ENCODE measurements at regions not wholly inside any gene's neighbourhood (a gene's known extent, or its start where the extent isn't known, plus 50 kb on each side); places are given as distances from the start of the nearest gene placed in this dataset.

DNA sequence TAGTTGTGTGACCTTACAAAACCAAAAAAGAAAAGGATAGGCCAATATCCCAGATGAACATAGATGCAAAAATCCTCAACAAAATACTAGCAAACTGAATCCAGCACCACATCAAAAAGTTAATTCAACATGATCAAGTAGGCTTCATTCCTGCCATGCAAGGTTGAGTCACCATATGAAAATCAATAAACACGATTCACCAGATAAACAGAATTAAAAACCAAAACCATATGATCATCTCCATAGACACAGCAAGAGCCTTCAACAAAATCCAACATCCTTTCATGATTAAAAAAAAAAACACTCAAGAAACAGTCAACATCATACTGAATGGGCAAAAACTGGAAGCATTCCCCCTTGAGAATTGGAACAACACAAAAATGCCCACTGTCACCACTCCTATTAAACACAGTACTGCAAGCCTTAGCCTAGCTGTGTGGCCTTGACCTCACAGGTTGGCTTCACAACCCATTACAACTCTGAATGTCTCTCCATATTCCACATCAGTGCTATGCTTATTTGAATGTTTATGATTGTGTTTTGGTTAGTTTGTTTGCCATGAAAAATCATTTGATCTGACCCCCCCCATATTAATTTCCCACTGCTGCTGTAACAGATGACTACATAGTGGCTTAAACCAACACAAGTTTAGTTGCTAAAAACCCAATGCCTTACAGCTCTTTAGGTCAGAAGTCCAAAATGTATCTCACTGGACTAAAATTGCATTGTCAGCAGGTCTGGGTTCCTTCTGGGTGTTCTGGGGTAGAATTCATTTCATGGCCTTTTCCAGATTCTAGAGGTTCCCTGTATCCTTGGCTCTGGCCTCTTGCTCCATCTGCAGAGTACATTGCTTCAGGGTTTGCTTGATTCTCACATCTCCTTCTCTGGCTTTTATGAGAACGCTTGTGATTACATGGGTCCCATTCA is 257.1 kb upstream of the DYNLRB2 start:
- Histone ChIP-seq H3K36me3 (no peaks in the 10 kb centered on the region), H3K9me3 (no peaks in the 10 kb centered on the region), H3K27me3 (no peaks in the 10 kb centered on the region), H3K27ac (replicated peaks in 1 of 4) (no peak overlapping the region), H3K4me1 (no peaks in the 10 kb centered on the region), H3K4me3 (no peak overlapping the region)
- WGBS: 88% methylated on average over 2 of the region's 2 CpGs
- intact Hi-C loops (cut with DNase I): no loop called here
- TF ChIP-seq POLR2A (IDR thresholded peaks at IDR 0.05; ENCODE audit: low read depth) (no peak), POLR2AphosphoS5 (IDR thresholded peaks at IDR 0.05) (no peak), CTCF (IDR thresholded peaks at IDR 0.05) (no peak), EP300 (IDR thresholded peaks at IDR 0.05) (no peak)
- DNase-seq (ENCODE audit: extremely low spot score): no peak

GRCh38 chr16:80280557-80280956 is 260.2 kb upstream of the DYNLRB2 start:
- Histone ChIP-seq H3K4me1 (no peaks in the 10 kb centered on the region), H3K4me3 (no peak overlapping the region), H3K36me3 (no peaks in the 10 kb centered on the region), H3K27ac (replicated peaks in 1 of 4) (no peak overlapping the region), H3K27me3 (no peaks in the 10 kb centered on the region), H3K9me3 (no peaks in the 10 kb centered on the region)
- TF ChIP-seq CTCF (IDR thresholded peaks at IDR 0.05): no peak
- no peak for TF ChIP-seq POLR2AphosphoS5 (IDR thresholded peaks at IDR 0.05)
- TF ChIP-seq EP300 (IDR thresholded peaks at IDR 0.05): no peak
- no peak for TF ChIP-seq POLR2A (IDR thresholded peaks at IDR 0.05; ENCODE audit: low read depth)
- DNase-seq (ENCODE audit: extremely low spot score): no peak
- WGBS: 82% methylated on average over 7 of the region's 7 CpGs
- intact Hi-C loops (cut with DNase I): no loop called here

DNA sequence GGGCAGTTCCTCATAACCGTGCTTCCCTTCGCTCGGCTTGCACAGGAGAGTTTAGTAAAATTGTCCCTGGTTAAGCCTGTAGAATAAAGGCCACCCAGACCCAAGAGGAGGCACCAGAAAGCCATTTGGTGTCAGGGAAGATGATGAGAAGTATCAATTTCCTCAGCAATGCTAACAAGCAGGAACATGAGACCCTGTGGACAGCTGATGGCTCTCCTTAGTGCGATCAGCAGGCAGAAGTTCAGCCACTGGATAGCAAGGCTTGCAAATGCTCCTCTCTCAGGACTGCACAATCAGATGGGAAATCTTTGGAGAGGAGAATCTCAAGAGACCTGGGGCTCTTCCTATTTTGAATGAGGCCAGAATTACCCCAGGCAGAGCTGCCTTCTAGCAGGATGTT is 261.1 kb upstream of the DYNLRB2 start:
- Histone ChIP-seq H3K27ac (replicated peaks in 1 of 4) (no peak overlapping the region), H3K4me1 (no peaks in the 10 kb centered on the region), H3K27me3 (no peaks in the 10 kb centered on the region), H3K4me3 (no peak overlapping the region), H3K36me3 (no peaks in the 10 kb centered on the region), H3K9me3 (no peaks in the 10 kb centered on the region)
- WGBS: 93% methylated on average over 3 of the region's 4 CpGs
- DNase-seq (ENCODE audit: extremely low spot score): no peak
- intact Hi-C loops (cut with DNase I): no loop called here
- TF ChIP-seq CTCF (IDR thresholded peaks at IDR 0.05) (no peak), POLR2AphosphoS5 (IDR thresholded peaks at IDR 0.05) (no peak), POLR2A (IDR thresholded peaks at IDR 0.05; ENCODE audit: low read depth) (no peak), EP300 (IDR thresholded peaks at IDR 0.05) (no peak)

- 56% methylated on average over 5 of the region's 5 CpGs for WGBS
- intact Hi-C loops (cut with DNase I): no loop called here
These were observed 263.6 kb upstream of the DYNLRB2 start for GRCh38 chr16:80277182-80277581.

More at GRCh38 chr16:80277182-80277581, 263.6 kb upstream of the DYNLRB2 start:
- no peak for DNase-seq (ENCODE audit: extremely low spot score)
- Histone ChIP-seq H3K36me3 (no peaks in the 10 kb centered on the region), H3K27ac (replicated peaks in 1 of 4) (no peak overlapping the region), H3K4me1 (no peaks in the 10 kb centered on the region), H3K27me3 (no peaks in the 10 kb centered on the region), H3K9me3 (no peaks in the 10 kb centered on the region), H3K4me3 (no peak overlapping the region)
- TF ChIP-seq POLR2A (IDR thresholded peaks at IDR 0.05; ENCODE audit: low read depth) (no peak), CTCF (IDR thresholded peaks at IDR 0.05) (no peak), POLR2AphosphoS5 (IDR thresholded peaks at IDR 0.05) (no peak), EP300 (IDR thresholded peaks at IDR 0.05) (no peak)

All from esophagus muscularis mucosa (tissue), 4 donors.